Endothelial cell (in vitro differentiated cells): ENCODE measurements at regions not wholly inside any gene's neighbourhood (a gene's known extent, or its start where the extent isn't known, plus 50 kb on each side); places are given as distances from the start of the nearest gene placed in this dataset.

Experiments
- DNase-seq: peaks from one replicate; pipeline ENCODE4 v3.0.0; 2021; ENCODE audit warnings: low spot score
- H3K27ac Mint-ChIP-seq: one replicate; pipeline ENCODE4 v1.8.0; 2021; ENCODE audit warnings: mixed read lengths, inconsistent platforms; ENCODE audit not compliant: unreplicated experiment
- H3K27me3 Mint-ChIP-seq: one replicate; pipeline ENCODE4 v1.8.0; 2021; ENCODE audit warnings: mild to moderate bottlenecking, moderate library complexity, mixed read lengths, inconsistent platforms; ENCODE audit not compliant: unreplicated experiment
- H3K36me3 Mint-ChIP-seq: one replicate; pipeline ENCODE4 v1.8.0; 2021; ENCODE audit warnings: mild to moderate bottlenecking, low read depth, mixed read lengths, inconsistent platforms; ENCODE audit not compliant: unreplicated experiment
- H3K4me1 Mint-ChIP-seq: one replicate; pipeline ENCODE4 v1.8.0; 2021; ENCODE audit warnings: mild to moderate bottlenecking, mixed read lengths, inconsistent platforms; ENCODE audit not compliant: unreplicated experiment
- H3K4me3 Mint-ChIP-seq: one replicate; pipeline ENCODE4 v1.8.0; 2021; ENCODE audit warnings: mild to moderate bottlenecking, mixed read lengths, inconsistent platforms; ENCODE audit not compliant: unreplicated experiment
- H3K9me3 Mint-ChIP-seq: one replicate; pipeline ENCODE4 v1.8.0; 2021; ENCODE audit warnings: mixed read lengths, inconsistent platforms; ENCODE audit not compliant: unreplicated experiment
- CTCF ChIP-seq: fragments of 200-600 bp; sonication (generic); IDR thresholded peaks from one replicate; pipeline ENCODE4 v1.5.0; 2021; ENCODE audit warnings: antibody characterized with exemption; ENCODE audit not compliant: unreplicated experiment

- Mint-ChIP-seq H3K4me3 (no peak overlapping the region), H3K36me3 (no peaks in the 10 kb centered on the region), H3K27me3 (no peaks in the 10 kb centered on the region), H3K4me1 (no peaks in the 10 kb centered on the region), H3K9me3 (no peaks in the 10 kb centered on the region), H3K27ac (no peak overlapping the region)
- no peak for TF ChIP-seq CTCF
- DNase-seq = no peak
Measured at GRCh38 chr1:199353906-199354305, 673.6 kb upstream of the NR5A2 start.

GRCh38 chr1:199356561-199356960 is 670.9 kb upstream of the NR5A2 start:
- Mint-ChIP-seq H3K27ac (no peak overlapping the region), H3K4me1 (no peaks in the 10 kb centered on the region), H3K4me3 (no peak overlapping the region), H3K9me3 (no peaks in the 10 kb centered on the region), H3K36me3 (no peaks in the 10 kb centered on the region), H3K27me3 (no peaks in the 10 kb centered on the region)
- TF ChIP-seq CTCF = no peak
- no peak for DNase-seq

- H3K27ac Mint-ChIP-seq = no peak overlapping the region
- no peaks in the 10 kb centered on the region for H3K27me3 Mint-ChIP-seq
- DNase-seq = no peak
- no peaks in the 10 kb centered on the region for H3K36me3 Mint-ChIP-seq
- no peak for TF ChIP-seq CTCF
- H3K4me1 Mint-ChIP-seq = no peaks in the 10 kb centered on the region
- no peak overlapping the region for H3K4me3 Mint-ChIP-seq
- H3K9me3 Mint-ChIP-seq = no peaks in the 10 kb centered on the region
Measured at GRCh38 chr1:199357599-199357998, 669.9 kb upstream of the NR5A2 start.

GRCh38 chr1:199362996-199363395 is 664.5 kb upstream of the NR5A2 start:
- Mint-ChIP-seq H3K36me3 (no peaks in the 10 kb centered on the region), H3K4me3 (no peak overlapping the region), H3K9me3 (no peaks in the 10 kb centered on the region), H3K27me3 (no peaks in the 10 kb centered on the region), H3K4me1 (no peaks in the 10 kb centered on the region), H3K27ac (no peak overlapping the region)
- DNase-seq = no peak
- no peak for TF ChIP-seq CTCF

GRCh38 chr1:199373139-199373538 is 654.4 kb upstream of the NR5A2 start:
- H3K4me3 Mint-ChIP-seq = no peak overlapping the region
- no peaks in the 10 kb centered on the region for H3K9me3 Mint-ChIP-seq
- no peak for TF ChIP-seq CTCF
- no peaks in the 10 kb centered on the region for H3K27me3 Mint-ChIP-seq
- no peaks in the 10 kb centered on the region for H3K36me3 Mint-ChIP-seq
- no peak for DNase-seq
- H3K27ac Mint-ChIP-seq = no peak overlapping the region
- no peaks in the 10 kb centered on the region for H3K4me1 Mint-ChIP-seq
